ENCODE measurements at regions not wholly inside any gene's neighbourhood (a gene's known extent, or its start where the extent isn't known, plus 50 kb on each side); places are given as distances from the start of the nearest gene placed in this dataset.

GRCh38 chr3:70856414-70857162, 544.1 kb upstream of the MDFIC2 start:
- no TSS peak for BruUV-seq (replicated peaks)
- DNase-seq (ENCODE audit: unreplicated experiment): peak; percentile 68
- ChIA-PET CTCF (interaction anchor here (0.6 to 0.7 kb wide), 5 partner anchors 42 to 748 kb away, joined by 3 to 6 read pairs (median 3); no protein-coding TSS in a partner anchor), POLR2A (no interaction called here)
- H3K4me1 Mint-ChIP-seq (ENCODE audit: insufficient read depth, unreplicated experiment): peaks cover 16% of the 10 kb centered on the region
- intact Hi-C loops (cut with micrococcal nuclease): loop anchor here (5.0 kb wide), 1 partner anchor 211 kb away; no protein-coding TSS in a partner anchor
- H3K4me3 Mint-ChIP-seq (ENCODE audit: unreplicated experiment): no peak overlapping the region
- H3K9me3 Mint-ChIP-seq (ENCODE audit: unreplicated experiment): no peaks in the 10 kb centered on the region
- TF ChIP-seq CTCF (IDR thresholded peaks at IDR 0.05; ENCODE audit: unreplicated experiment): no peak
- H3K36me3 Mint-ChIP-seq (ENCODE audit: insufficient read depth, unreplicated experiment): no peaks in the 10 kb centered on the region
- peak overlapping the region; percentile 7 for H3K27ac Mint-ChIP-seq (ENCODE audit: low read depth, unreplicated experiment)
- no peaks in the 10 kb centered on the region for H3K27me3 Mint-ChIP-seq (ENCODE audit: insufficient read depth, unreplicated experiment)

- Mint-ChIP-seq H3K9me3 (ENCODE audit: unreplicated experiment) (no peaks in the 10 kb centered on the region), H3K4me3 (ENCODE audit: unreplicated experiment) (no peak overlapping the region), H3K27me3 (ENCODE audit: insufficient read depth, unreplicated experiment) (no peaks in the 10 kb centered on the region), H3K4me1 (ENCODE audit: insufficient read depth, unreplicated experiment) (peaks cover 19% of the 10 kb centered on the region), H3K27ac (ENCODE audit: low read depth, unreplicated experiment) (no peak overlapping the region), H3K36me3 (ENCODE audit: insufficient read depth, unreplicated experiment) (no peaks in the 10 kb centered on the region)
- POLR2A ChIA-PET: interaction anchor here (0.7 kb wide), 1 partner anchor 107 kb away, joined by 3 read pairs; no protein-coding TSS in a partner anchor
- intact Hi-C loops (cut with micrococcal nuclease): loop anchor here (5.0 kb wide), 1 partner anchor 212 kb away; no protein-coding TSS in a partner anchor
- no TSS peak for BruUV-seq (replicated peaks)
- TF ChIP-seq CTCF (IDR thresholded peaks at IDR 0.05; ENCODE audit: unreplicated experiment): no peak
- CTCF ChIA-PET: no interaction called here
- no peak for DNase-seq (ENCODE audit: unreplicated experiment)
Observed at GRCh38 chr3:70855149-70855548, 542.7 kb upstream of the MDFIC2 start.

DNA sequence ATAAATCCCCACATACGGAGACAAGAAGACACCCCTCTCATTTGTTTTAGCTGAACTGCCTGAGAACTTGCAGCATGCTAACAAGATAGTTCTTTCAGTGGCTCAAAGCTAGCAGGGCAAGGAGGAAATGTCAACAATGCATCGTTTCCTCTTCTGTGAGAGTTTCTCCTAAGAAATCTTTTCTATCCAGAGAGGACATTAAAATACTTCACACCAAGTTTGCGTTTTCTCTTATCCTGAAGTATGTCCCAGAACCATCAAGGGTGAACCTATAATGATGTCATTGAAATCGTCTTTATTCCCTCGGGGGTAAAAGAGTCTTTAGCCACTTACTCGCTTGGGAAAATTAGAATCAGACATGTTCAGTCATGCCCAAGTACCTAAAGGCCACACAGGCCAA, 541.7 kb upstream of the MDFIC2 start:
- no peak for TF ChIP-seq CTCF (IDR thresholded peaks at IDR 0.05; ENCODE audit: unreplicated experiment)
- Mint-ChIP-seq H3K4me1 (ENCODE audit: insufficient read depth, unreplicated experiment) (peaks cover 28% of the 10 kb centered on the region), H3K27me3 (ENCODE audit: insufficient read depth, unreplicated experiment) (no peaks in the 10 kb centered on the region), H3K9me3 (ENCODE audit: unreplicated experiment) (no peaks in the 10 kb centered on the region), H3K36me3 (ENCODE audit: insufficient read depth, unreplicated experiment) (no peaks in the 10 kb centered on the region), H3K27ac (ENCODE audit: low read depth, unreplicated experiment) (no peak overlapping the region), H3K4me3 (ENCODE audit: unreplicated experiment) (no peak overlapping the region)
- ChIA-PET CTCF (no interaction called here), POLR2A (no interaction called here)
- peak; percentile 27 for DNase-seq (ENCODE audit: unreplicated experiment)
- BruUV-seq (replicated peaks): no TSS peak
- intact Hi-C loops (cut with micrococcal nuclease): no loop called here

- intact Hi-C loops (cut with micrococcal nuclease): no loop called here
- no peak overlapping the region for H3K4me3 Mint-ChIP-seq (ENCODE audit: unreplicated experiment)
- no peaks in the 10 kb centered on the region for H3K27me3 Mint-ChIP-seq (ENCODE audit: insufficient read depth, unreplicated experiment)
- no peak overlapping the region for H3K27ac Mint-ChIP-seq (ENCODE audit: low read depth, unreplicated experiment)
- BruUV-seq (replicated peaks): no TSS peak
- CTCF ChIA-PET: no interaction called here
- no peak for DNase-seq (ENCODE audit: unreplicated experiment)
- H3K9me3 Mint-ChIP-seq (ENCODE audit: unreplicated experiment): no peaks in the 10 kb centered on the region
- POLR2A ChIA-PET: interaction anchor here (1.1 kb wide), 1 partner anchor 86 kb away, joined by 3 read pairs; no protein-coding TSS in a partner anchor
- TF ChIP-seq CTCF (IDR thresholded peaks at IDR 0.05; ENCODE audit: unreplicated experiment): no peak
- no peaks in the 10 kb centered on the region for H3K36me3 Mint-ChIP-seq (ENCODE audit: insufficient read depth, unreplicated experiment)
- H3K4me1 Mint-ChIP-seq (ENCODE audit: insufficient read depth, unreplicated experiment): peaks cover 28% of the 10 kb centered on the region
Observed at GRCh38 chr3:70853161-70853944, 540.9 kb upstream of the MDFIC2 start.
